Stimulated activated CD8-positive, alpha-beta memory T cell treated with anti-CD3 and anti-CD28 coated beads, Interleukin-15, amount 100 ng/mL, for 48 hours (primary cell): ENCODE measurements at regions not wholly inside any gene's neighbourhood (a gene's known extent, or its start where the extent isn't known, plus 50 kb on each side); places are given as distances from the start of the nearest gene placed in this dataset.

Experiments used
- DNase-seq, 2 donors: peaks; one replicate each; pipeline ENCODE4 v3.0.0-alpha.2; 2020; ENCODE audit warnings: low read depth in 2 of 2

DNA sequence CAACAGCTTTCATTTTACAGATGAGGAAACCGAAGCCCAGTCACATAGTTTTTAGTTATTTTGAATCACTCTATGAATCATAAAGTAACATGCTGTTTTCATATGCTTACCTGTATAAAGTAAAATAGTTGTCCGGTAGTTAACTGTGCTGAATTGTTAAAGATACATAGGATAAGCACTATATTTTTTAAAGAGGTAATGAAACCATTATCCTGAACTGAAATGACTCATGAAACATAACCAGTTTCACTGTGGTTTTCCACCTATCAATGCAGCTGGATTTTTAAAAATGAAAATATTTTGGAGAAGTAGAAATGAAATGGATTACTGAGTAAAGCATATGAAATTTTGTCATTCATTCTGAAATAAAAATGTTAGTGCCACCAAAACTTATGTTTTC is 655.0 kb downstream of the OLFM4 start:
- DNase-seq: no peak

DNA sequence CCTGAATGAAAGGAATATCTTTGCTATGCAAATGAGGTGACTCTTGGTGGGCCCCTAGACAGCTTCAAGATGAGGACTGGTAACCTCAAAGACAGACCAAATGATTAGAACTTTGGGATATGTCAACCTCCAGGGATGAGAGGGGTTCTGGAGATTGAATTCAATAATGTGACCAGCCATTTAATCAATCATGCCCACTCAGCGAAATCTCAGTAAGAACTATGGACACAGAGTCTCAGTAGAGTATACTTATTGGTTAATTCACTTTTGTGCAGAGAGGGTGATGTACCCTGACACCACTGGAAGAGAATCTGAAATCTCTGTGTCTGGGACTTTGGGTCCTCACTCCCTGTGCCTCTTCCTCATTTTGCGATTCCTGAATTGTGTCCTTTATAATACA is 662.8 kb downstream of the OLFM4 start:
- no peak for DNase-seq

DNA sequence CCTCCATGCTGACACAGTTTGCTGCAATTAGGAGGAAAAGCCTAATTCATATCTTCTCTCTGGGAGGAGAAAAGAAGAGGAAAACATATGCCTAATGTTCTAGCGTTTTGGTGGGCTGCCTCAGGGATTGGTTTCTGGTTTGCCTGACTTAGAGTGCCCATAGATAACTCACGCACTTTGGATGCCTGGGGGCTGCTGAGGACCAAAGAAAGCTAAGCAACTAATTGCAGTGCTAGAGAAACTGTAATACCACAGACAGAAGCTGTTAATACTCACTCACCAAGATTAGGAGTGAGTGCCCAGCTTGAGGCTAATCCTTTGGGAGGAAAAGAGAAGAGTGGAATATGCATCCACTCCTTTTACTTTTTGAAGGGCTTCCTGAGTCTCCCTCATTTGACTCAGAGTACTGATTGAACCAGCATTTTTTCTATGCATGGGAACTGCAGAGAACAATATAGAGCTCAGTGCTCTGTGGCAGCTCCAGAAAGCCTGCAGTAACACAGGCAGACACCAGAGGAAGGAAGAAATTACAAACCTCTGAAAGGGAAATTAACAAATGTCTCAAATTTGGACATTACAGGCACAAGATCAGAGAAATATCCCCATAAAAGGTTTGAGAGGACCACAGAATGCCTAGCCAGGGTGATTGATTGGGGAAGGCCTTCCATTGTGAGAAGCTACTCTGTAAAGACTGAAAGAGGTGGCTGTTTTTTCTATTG is 666.4 kb downstream of the OLFM4 start:
- no peak for DNase-seq

DNA sequence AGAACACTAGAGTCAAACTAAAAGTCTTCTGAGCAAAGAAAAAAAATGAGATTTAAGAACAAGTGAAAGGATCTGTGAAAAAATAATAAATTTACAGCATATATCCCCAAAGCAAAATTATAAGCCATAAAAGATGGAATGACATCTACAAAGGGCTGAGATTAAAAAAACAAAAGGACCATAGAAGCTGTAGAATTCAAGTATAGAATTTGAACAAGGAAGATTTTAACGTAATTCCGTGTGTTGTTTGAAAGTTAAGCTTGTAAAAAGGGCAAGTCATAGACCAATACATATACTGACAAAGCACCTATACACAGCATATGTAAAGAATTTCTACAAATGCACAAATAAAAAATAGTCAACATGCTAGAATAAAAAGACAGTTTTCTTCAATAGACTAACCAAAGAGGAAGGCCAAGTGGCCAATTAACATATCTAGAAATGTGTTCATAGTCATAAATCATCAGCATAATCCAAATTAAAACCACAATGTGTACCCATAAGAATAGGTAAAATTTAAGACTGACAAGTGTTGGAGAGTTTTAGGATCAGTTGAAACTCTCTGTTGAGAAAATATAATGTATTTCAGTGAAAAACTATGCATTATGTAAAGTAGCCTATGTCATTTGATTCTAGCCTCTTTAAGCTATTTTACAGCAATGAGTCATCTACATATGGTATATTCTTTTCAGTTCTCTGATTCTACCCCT is 674.9 kb downstream of the OLFM4 start:
- no peak for DNase-seq

DNA sequence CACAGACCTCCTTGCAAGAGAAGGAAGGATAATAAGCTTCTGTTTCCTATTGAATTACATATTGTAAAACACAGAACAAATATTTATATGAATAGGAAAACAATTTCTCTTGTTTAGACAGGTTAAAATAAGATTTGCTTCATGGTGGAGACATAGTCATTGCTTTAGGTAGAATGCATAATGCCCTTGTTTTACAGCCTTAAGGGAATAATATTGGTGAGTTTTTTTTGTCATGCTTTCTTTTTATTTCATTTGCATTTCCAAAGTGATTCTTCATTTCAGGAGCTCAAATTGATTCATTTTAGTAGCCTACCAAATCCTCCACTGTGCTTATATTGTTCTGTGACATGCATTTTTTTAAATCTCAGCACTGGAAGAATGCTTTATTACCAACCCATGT is 690.7 kb downstream of the OLFM4 start:
- no peak for DNase-seq

DNA sequence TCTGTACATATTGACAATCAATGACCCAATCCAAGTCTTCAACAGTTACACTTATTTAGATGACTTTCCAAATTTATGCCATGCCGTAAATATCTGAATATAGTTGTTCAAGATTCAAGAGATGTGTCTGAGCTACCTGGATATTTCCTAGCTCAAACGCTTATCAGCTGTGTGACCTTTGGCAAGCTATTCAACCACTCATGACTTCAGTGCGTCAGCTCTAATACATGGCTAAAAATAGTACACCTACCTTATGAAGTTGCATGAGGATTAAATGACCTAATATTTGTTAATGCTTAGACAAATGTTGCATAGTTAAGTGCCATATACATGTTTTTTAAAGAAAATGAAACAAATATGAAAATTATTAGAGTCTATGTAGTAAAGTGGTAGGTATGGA is 704.1 kb downstream of the OLFM4 start:
- no peak for DNase-seq

DNA sequence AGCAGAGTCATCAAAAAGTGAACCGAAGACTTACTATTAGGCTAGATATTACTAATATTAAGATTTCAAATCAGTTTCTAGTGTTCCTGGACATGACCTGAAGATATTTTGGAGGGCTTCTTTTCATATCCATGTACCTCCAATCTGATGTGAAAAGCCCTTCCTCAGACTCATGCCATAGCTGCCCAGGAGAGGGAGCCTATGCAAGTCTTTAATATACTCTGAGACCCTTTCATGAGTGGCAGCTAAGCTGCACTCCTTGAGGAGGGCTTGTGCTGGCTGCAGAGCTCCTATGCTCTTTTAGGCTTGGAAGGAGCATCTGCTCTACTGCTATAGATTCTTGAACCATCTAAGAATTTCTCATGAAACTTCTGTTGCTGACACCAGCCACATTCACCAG is 715.3 kb downstream of the OLFM4 start:
- DNase-seq: no peak

DNA sequence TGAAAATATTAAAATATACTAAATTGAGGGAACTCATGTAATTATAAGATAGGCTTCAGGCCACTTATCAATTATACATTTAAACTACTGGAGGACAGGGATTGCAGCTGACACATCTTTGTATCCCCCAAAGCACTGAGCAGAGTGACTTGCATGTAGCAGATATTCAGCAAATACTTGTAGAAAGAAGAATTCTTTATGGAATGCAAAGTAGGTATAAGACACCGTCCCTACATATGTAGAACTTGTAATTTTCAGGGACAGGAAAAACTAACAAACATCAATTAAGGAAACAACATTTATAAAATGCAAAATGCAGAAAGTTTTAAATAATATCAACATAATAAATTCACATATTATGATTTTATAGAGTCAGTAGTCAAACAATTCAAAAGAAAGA is 719.2 kb downstream of the OLFM4 start:
- no peak for DNase-seq

DNA sequence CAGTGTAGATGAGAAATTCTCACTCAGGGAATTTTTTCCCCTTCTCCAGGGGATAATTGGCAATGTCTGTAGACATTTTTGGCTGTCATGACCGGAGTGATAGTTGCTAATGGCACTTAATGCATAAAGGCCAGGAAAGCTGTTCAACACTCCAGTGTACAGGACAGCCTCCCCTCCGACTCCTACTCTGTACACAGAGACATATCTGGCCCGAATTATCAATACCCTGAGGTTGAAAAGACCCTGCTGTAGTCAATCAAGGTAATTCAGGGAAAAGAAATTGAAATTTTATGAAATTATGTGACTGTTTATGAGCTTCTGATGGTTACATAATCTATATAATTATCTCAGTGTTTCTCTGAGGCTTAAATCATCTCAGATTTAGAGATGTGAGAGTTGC is 720.7 kb downstream of the OLFM4 start:
- DNase-seq: no peak

DNA sequence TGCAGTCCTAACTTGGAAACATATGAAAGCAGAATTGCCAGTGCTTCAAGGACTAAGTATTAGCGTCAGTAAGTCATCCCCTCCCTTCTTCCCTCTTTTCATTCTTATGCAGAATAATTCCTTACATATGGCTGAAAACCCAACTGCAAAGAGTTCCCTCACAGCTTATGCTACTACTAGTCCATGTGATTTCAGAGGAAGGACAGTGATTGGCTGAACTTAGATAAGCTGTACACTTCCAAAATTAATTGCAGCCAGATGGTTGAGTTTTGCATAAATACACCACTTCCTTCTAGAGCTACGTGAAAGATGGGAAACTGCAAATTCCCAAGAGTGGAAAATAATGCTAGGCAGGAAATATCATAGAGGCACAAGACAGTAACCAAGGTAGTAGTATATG is 730.4 kb downstream of the OLFM4 start:
- DNase-seq: no peak

DNA sequence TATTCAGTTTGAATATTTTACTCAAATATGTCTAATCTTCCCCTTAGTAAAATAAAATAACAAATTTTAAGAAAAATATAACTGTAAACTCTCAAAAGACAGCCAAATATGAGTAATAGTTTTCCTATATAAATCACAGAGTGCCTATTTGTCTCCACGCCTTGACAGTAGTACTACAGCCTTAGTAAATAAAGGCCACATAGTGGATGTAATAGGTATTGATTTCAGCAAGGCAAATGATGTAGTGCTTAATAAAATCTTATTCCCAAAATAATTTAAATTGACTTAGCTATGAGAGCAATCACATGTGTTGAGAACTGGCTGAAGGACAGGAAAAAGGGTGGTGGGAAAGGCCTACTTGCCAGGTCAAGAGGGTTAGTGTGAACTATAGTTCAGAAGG is 747.2 kb downstream of the OLFM4 start:
- DNase-seq: no peak

DNA sequence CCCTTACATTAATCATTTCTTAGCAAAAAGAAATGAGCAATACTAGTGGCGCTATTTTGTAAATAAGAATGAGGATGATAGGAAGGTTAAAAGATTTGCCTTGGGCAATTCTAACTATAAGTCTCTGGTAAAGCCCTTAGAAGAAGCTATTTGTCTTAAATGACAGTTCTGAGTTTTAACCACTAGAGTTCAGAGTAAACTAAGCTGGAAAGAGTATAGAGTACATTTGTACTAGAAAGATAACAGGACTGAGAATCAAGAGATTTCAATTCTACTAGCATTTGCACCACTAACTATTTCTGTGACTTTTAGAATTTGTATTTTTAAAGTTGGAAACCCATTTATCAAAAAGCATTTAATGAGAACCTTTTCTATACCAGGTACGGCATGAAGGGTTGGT is 750.3 kb downstream of the OLFM4 start:
- DNase-seq: no peak

DNA sequence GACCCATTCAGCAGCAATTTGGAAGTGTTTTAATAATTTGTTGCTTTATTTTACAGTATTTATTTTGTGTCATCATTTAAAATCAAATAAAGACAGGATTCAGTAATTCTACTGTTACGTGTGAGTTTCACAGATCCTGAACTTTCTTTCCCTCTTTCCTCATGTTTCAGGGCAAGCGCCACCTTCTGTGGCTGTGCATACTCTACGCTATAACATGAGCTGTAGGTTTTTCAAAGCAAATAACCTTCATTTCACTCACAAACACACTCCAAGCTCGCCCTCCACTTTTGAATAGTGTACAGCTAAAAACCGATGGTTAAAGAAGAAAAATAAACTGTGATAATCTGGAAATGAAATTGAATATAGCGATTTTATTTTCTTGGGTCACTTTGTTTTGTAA is 753.3 kb downstream of the OLFM4 start:
- DNase-seq: no peak

DNA sequence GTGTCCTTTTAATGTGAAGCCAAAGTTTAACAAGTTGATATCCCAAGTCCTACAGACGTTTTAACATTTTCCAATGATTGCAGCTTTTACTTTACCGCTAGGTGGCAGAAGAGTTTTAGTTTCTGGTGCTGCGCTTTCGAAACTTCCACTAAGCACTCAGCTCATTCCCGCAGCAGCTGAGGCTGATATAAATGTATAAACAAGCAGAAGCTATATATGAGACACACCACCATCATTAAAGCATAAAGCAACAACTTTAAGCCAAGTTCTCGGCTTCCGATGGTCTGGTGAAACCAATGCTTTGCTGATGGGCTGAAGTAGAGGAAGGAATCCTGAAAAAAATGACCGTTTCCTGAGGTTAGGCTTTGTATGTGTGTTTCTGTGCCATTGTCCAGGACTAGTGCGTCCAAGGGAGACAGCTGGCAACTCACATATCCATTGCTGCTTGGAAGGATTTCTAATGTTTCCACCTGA is 753.9 kb downstream of the OLFM4 start:
- no peak for DNase-seq

DNA sequence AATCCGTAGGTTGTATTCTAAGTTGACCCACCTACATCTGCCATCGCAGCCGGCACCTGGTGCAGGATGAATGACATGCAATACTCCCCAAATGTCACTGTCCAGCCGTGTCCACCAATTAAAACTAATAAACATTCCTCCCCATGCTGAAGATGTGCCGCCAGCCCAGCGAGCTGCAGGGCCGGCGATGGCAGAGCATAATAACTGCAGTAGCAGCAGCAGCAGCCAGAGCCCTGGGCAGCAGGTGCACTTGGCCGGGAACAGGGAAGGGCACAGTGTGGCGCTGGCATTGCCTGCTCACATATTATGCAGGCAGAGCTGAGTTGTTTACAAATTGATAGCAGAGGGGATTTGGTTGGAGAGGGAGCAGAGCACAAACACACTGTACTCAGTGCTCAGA is 754.9 kb downstream of the OLFM4 start:
- DNase-seq: no peak

DNA sequence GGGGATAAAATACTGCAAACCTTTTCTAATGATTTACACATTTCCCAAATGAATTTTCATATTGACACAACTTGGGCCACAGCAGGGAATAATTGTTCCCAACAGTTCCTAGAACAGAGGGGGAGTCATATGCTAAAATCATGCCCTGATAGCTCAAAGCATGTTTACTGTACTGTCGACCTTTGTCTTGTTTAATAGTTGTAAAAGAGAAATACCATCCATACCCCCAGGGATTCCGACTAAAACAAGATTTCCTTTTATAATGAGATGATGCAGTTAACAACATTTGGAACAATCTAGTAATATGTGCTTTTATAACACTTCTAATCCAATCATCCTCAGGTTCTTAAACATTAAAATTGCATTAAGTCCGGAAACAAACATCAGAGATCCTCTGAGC is 759.7 kb downstream of the OLFM4 start:
- no peak for DNase-seq

DNA sequence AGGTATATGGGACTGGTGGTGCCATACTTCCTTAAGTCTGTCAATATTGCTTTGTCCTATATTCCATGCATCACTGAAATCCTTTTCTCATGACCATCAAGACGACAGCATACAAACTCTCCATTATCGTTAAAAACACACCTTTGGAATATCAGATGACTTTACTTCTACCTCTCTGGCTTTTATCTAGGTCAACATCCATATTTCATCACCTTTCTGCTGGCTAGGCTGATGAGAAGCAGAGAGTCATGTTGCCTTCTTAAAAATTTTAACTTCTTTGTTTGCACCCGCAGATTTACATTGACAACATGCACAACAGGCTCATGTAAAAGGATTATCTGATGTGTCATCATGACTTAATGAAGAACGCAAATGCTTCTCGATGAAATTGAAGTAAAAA is 771.4 kb downstream of the OLFM4 start:
- no peak for DNase-seq

DNA sequence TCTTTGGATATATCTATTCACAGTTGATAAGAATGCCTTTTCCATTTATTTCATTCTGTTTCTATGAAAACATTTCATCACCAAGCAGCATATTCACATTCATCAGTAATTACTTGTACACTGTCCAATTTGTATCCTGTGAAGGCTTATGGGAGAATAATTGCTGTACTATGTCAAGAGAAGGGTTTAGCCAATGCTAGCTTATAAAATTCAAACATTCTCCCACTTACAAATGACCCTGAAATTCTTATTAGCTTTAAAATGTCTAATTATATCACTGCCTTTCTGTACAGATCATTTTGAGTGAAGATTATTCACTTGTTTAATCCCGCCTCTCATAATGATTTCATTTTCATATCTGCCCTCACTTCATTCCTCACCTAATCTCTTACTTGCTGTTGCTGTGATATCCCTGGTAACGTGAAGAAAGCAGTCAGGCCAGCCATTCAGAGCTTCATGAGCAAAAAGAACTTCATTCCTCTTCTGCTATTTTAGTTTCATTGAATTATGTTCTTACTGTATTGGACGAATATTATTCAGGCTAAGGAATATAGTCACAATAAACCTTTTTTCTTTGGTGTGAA is 778.7 kb downstream of the OLFM4 start:
- no peak for DNase-seq

DNA sequence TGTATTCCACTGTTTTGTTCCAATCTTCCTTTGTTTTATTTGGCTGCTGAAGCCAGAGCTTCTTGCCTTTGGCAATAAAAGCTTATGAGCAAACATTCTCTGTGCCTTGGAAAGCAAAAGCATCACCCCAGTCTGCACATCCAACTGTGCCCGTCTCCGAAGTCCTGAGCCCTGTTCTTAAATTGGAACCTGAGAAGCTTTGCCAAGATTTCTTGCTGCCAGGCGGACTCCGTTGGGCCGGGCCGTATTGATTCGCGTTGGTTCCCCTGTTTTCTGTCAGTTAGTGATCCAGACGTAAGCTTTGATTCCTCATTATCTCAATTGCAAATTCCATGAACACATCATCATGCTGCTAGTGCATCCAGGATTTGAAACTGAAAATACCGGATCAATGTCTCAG is 793.0 kb downstream of the OLFM4 start:
- no peak for DNase-seq

DNA sequence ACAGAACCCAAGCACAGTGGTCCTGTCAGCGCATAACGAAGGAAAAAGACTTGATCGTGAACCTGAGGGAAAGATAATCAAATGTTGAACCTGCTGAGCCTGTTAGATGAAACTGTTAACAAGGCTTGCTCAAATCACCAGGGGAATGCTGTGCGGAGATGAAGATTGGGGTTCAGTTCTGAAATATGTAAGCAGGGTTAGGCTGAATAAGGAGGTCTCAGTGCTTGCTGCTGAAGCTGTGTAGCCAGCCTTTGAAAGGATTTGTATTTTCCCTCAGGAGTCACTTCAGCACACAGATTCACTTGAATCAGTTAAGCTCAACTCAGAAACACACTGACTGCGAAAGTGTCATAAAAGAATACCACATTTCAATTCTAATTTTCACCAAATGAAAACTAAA is 793.5 kb downstream of the OLFM4 start:
- DNase-seq: no peak

DNA sequence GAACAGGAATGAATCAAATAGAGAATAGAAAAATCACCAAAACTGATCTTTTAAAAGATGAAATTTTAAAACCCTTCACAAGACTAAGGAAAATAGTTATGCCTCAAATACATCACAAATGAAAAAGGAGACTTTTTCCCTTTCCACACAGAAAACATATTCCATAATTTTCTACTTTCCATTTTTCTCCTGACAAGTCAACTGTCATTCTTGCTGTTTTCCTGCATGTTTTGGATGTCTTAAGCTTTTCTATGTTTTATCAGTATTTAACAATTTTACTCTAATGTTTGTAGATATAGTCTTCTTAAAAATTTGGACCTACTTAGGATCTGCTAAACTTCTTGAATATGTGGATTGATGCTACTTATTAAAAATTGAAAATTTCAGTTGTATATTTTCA is 810.8 kb downstream of the OLFM4 start:
- DNase-seq: no peak

DNA sequence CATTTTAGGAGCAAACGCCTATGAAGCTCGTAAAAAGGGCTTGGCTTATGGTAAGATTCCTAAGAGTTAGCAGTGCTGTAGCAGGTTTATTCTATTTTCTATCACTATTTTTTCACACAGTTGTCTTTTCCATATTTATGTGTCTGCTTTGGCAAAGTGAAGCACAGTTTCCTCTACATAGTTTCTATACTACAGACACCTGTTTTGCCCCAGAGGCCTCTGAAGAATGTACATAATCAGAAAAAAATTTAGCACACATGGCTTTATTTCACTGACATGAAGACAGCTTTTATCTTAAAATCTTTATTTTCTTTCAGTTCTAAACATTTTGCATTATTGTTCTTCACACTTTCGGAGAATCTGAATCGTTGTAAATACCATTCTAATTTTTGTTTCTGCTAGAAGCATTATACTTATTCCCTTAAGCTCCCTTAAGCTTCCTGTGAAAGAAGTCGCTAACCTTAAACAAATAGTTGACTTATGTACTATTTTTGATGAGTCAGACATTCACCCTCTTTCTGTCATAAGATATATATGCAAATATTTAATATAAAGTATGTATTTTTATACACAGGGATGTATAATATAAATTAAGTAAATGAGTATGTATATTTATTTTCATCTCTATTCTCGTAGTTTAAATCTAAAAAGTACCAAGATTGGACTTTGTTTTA is 816.0 kb downstream of the OLFM4 start:
- DNase-seq: no peak

DNA sequence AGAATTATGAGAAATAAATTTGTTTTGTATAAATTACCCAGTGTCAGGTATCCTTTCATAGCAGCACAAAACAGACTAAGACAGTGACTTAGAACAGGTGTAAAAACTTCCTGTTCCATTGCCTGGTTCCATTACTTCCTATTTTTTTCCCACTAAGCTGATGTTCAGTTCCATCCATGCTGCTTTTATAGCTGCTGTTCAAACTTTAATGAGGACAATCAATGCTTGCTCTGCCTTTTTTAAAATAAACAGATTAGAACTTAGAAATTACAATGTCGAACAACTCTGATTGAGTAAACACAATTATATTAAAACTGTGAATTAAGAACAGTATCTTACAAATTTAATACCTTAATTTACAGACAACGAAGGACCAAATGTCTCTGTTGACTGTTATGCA is 818.9 kb downstream of the OLFM4 start:
- DNase-seq: no peak
